ENCODE measurements at regions not wholly inside any gene's neighbourhood (a gene's known extent, or its start where the extent isn't known, plus 50 kb on each side); places are given as distances from the start of the nearest gene placed in this dataset.

- DNase-seq (ENCODE audit: extremely low spot score, insufficient read length, low read depth), result no peak
- FAIRE-seq, result no peak
Observed at GRCh38 chr10:65675236-65675635, 1250.6 kb upstream of the LRRTM3 start.

- FAIRE-seq (no peak), DNase-seq (ENCODE audit: extremely low spot score, insufficient read length, low read depth) (no peak)
Observed at GRCh38 chr10:65684896-65685295, 1240.9 kb upstream of the LRRTM3 start.

- no peak for FAIRE-seq
Observed at GRCh38 chr10:65701168-65701776, 1224.6 kb upstream of the LRRTM3 start.

GRCh38 chr10:65708057-65708456 is 1217.8 kb upstream of the LRRTM3 start:
- no peak for FAIRE-seq
- DNase-seq (ENCODE audit: extremely low spot score, insufficient read length, low read depth), result no peak

More at GRCh38 chr10:65701168-65701776, 1224.6 kb upstream of the LRRTM3 start:
- DNase-seq (ENCODE audit: extremely low spot score, insufficient read length, low read depth), result no peak

- FAIRE-seq (no peak), DNase-seq (ENCODE audit: extremely low spot score, insufficient read length, low read depth) (no peak)
Observed at GRCh38 chr10:65710306-65710705, 1215.5 kb upstream of the LRRTM3 start.

GRCh38 chr10:65719790-65720189 is 1206.0 kb upstream of the LRRTM3 start:
- no peak for DNase-seq (ENCODE audit: extremely low spot score, insufficient read length, low read depth)
- FAIRE-seq, result no peak

- no peak for DNase-seq (ENCODE audit: extremely low spot score, insufficient read length, low read depth)
- no peak for FAIRE-seq
Observed at GRCh38 chr10:65720901-65721300, 1204.9 kb upstream of the LRRTM3 start.

GRCh38 chr10:65723525-65723924 is 1202.3 kb upstream of the LRRTM3 start:
- no peak for DNase-seq (ENCODE audit: extremely low spot score, insufficient read length, low read depth)
- FAIRE-seq, result no peak

- DNase-seq (ENCODE audit: extremely low spot score, insufficient read length, low read depth) (no peak), FAIRE-seq (no peak)
Observed at GRCh38 chr10:65735382-65735781, 1190.5 kb upstream of the LRRTM3 start.

GRCh38 chr10:65742906-65743305 is 1182.9 kb upstream of the LRRTM3 start:
- FAIRE-seq, result no peak

GRCh38 chr10:65751218-65751617 is 1174.6 kb upstream of the LRRTM3 start:
- no peak for FAIRE-seq

More at GRCh38 chr10:65742906-65743305, 1182.9 kb upstream of the LRRTM3 start:
- no peak for DNase-seq (ENCODE audit: extremely low spot score, insufficient read length, low read depth)

GRCh38 chr10:65751896-65752295 is 1173.9 kb upstream of the LRRTM3 start:
- FAIRE-seq (no peak), DNase-seq (ENCODE audit: extremely low spot score, insufficient read length, low read depth) (no peak)

More at GRCh38 chr10:65751218-65751617, 1174.6 kb upstream of the LRRTM3 start:
- DNase-seq (ENCODE audit: extremely low spot score, insufficient read length, low read depth), result no peak

- FAIRE-seq, result no peak
Observed at GRCh38 chr10:65753532-65753931, 1172.3 kb upstream of the LRRTM3 start.

GRCh38 chr10:65754112-65754511 is 1171.7 kb upstream of the LRRTM3 start:
- FAIRE-seq, result no peak
- DNase-seq (ENCODE audit: extremely low spot score, insufficient read length, low read depth), result no peak

More at GRCh38 chr10:65753532-65753931, 1172.3 kb upstream of the LRRTM3 start:
- DNase-seq (ENCODE audit: extremely low spot score, insufficient read length, low read depth), result no peak

GRCh38 chr10:65762311-65762710 is 1163.5 kb upstream of the LRRTM3 start:
- no peak for DNase-seq (ENCODE audit: extremely low spot score, insufficient read length, low read depth)
- FAIRE-seq, result no peak

- FAIRE-seq (no peak), DNase-seq (ENCODE audit: extremely low spot score, insufficient read length, low read depth) (no peak)
Observed at GRCh38 chr10:65765006-65765541, 1160.8 kb upstream of the LRRTM3 start.

- no peak for DNase-seq (ENCODE audit: extremely low spot score, insufficient read length, low read depth)
- no peak for FAIRE-seq
Observed at GRCh38 chr10:65769828-65770227, 1156.0 kb upstream of the LRRTM3 start.

- FAIRE-seq, result no peak
- DNase-seq (ENCODE audit: extremely low spot score, insufficient read length, low read depth), result no peak
Observed at GRCh38 chr10:65778753-65779152, 1147.1 kb upstream of the LRRTM3 start.

- FAIRE-seq (no peak), DNase-seq (ENCODE audit: extremely low spot score, insufficient read length, low read depth) (no peak)
Observed at GRCh38 chr10:65779985-65780384, 1145.9 kb upstream of the LRRTM3 start.

- no peak for FAIRE-seq
- DNase-seq (ENCODE audit: extremely low spot score, insufficient read length, low read depth), result no peak
Observed at GRCh38 chr10:65786279-65786678, 1139.6 kb upstream of the LRRTM3 start.

- DNase-seq (ENCODE audit: extremely low spot score, insufficient read length, low read depth) (no peak), FAIRE-seq (no peak)
Observed at GRCh38 chr10:65787571-65787970, 1138.3 kb upstream of the LRRTM3 start.

GRCh38 chr10:65788271-65788670 is 1137.6 kb upstream of the LRRTM3 start:
- DNase-seq (ENCODE audit: extremely low spot score, insufficient read length, low read depth) (no peak), FAIRE-seq (no peak)
